ENCODE measurements at regions not wholly inside any gene's neighbourhood (a gene's known extent, or its start where the extent isn't known, plus 50 kb on each side); places are given as distances from the start of the nearest gene placed in this dataset.
"Not testable (repeated sequence)": the region's sequence is repeated elsewhere in the genome, so short reads cannot be mapped to it uniquely, and the experiment has no call there.

GRCh38 chr4:153929675-153930074 lies 140.8 kb upstream of the SFRP2 start:
- DNase-seq: no peak

GRCh38 chr4:153927451-153927850 lies 138.6 kb upstream of the SFRP2 start:
- no peak for DNase-seq

- no peak for DNase-seq
Measured at GRCh38 chr4:153922148-153922547, 133.3 kb upstream of the SFRP2 start.

GRCh38 chr4:153919667-153920066 lies 130.8 kb upstream of the SFRP2 start:
- no peak for DNase-seq

GRCh38 chr4:153916273-153916755 lies 127.4 kb upstream of the SFRP2 start:
- no peak for DNase-seq

GRCh38 chr4:153912301-153912700 lies 123.4 kb upstream of the SFRP2 start:
- DNase-seq: no peak

GRCh38 chr4:153909672-153910071 lies 120.8 kb upstream of the SFRP2 start:
- no peak for DNase-seq

- no peak for DNase-seq
Measured at GRCh38 chr4:153906231-153906630, 117.3 kb upstream of the SFRP2 start.

- no peak for DNase-seq
Measured at GRCh38 chr4:153905231-153905630, 116.3 kb upstream of the SFRP2 start.

GRCh38 chr4:153904011-153904410 lies 115.1 kb upstream of the SFRP2 start:
- no peak for DNase-seq

GRCh38 chr4:153901220-153901619 lies 112.3 kb upstream of the SFRP2 start:
- DNase-seq: no peak

- DNase-seq: no peak
Measured at GRCh38 chr4:153900426-153900825, 111.5 kb upstream of the SFRP2 start.

GRCh38 chr4:153890761-153891160 lies 101.9 kb upstream of the SFRP2 start:
- DNase-seq: no peak

- no peak for DNase-seq
Measured at GRCh38 chr4:153887217-153887616, 98.3 kb upstream of the SFRP2 start.

- DNase-seq: no peak
Measured at GRCh38 chr4:153884325-153884724, 95.4 kb upstream of the SFRP2 start.

GRCh38 chr4:153880983-153881382 lies 92.1 kb upstream of the SFRP2 start:
- DNase-seq: no peak

- no peak for DNase-seq
Measured at GRCh38 chr4:153877898-153878297, 89.0 kb upstream of the SFRP2 start.

- DNase-seq: no peak
Measured at GRCh38 chr4:153873741-153874140, 84.9 kb upstream of the SFRP2 start.

GRCh38 chr4:153866766-153867165 lies 77.9 kb upstream of the SFRP2 start:
- DNase-seq: not testable (repeated sequence)

GRCh38 chr4:153852501-153852900 lies 63.6 kb upstream of the SFRP2 start:
- no peak for DNase-seq

GRCh38 chr4:153850533-153851280 lies 61.8 kb upstream of the SFRP2 start:
- DNase-seq: no peak

- no peak for DNase-seq
Measured at GRCh38 chr4:153844144-153844543, 55.3 kb upstream of the SFRP2 start.
